ENCODE measurements at regions not wholly inside any gene's neighbourhood (a gene's known extent, or its start where the extent isn't known, plus 50 kb on each side); places are given as distances from the start of the nearest gene placed in this dataset.

DNA sequence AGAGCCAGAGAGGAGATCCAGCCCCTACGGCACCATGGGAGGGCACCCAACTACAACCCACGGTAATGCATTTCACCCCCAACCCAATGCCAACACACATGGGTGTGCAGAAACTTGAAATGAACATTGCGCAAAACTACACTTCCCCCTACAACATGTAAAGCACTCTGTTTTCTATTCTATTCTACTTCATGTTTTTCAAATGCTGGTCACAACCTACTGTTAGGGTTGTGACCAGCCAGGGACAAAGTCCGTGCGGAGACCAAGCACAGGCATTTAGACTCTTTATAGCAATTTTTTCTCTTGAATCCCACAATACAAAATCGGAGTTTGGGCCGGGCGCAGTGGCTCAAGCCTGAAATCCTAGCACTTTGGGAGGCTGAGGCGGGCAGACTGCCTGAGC lies 90.6 kb downstream of the MRPL14 start:
- TF ChIP-seq CTCF (conservative IDR thresholded peaks at IDR 0.05 in 1 of 2, IDR thresholded peaks at IDR 0.05 in 1 of 2; ENCODE audit: extremely low read depth in 1 of 2, insufficient read depth in 1 of 2, low read depth in 1 of 2, low read length in 2 of 2) (no peak), EZH2 (IDR thresholded peaks at IDR 0.05; ENCODE audit: borderline replicate concordance, low read length) (no peak)
